ENCODE measurements at regions not wholly inside any gene's neighbourhood (a gene's known extent, or its start where the extent isn't known, plus 50 kb on each side); places are given as distances from the start of the nearest gene placed in this dataset.

DNA sequence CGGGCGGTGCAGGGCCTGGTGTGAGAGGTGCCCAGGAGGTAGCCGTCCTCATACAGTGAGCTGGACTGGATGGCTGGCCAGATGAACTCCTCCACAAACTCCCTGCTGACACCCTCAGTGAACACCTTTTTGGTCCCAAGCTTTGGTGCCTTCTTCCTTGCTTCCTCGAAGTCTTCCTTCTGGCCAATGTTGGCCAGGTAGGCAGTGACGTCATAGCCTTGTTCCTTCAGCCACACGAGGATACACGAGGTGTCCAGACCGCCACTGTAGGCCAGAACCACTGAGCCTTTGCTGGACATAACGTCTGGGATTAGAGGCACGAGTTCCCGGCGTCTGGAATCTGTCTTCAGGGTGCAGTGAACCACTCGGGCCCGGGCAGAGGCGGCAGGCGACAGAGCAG is 206.8 kb upstream of the SP4 start:
- ChIA-PET POLR2A (no interaction called here), CTCF (no interaction called here)
- Mint-ChIP-seq H3K4me1 (ENCODE audit: low read depth) (no peaks in the 10 kb centered on the region), H3K27me3 (peaks cover 5% of the 10 kb centered on the region), H3K36me3 (ENCODE audit: low read depth) (no peaks in the 10 kb centered on the region), H3K27ac (no peak overlapping the region), H3K9me3 (no peaks in the 10 kb centered on the region), H3K4me3 (no peak overlapping the region)
- Histone ChIP-seq H3K9me3 (ENCODE audit: control insufficient read depth in 1 of 2, insufficient read depth in 1 of 2, low read length in 2 of 2) (peaks cover 0 to 6% of the 10 kb centered on the region in 2 experiments), H3K4me3 (ENCODE audit: low read length) (no peak overlapping the region), H3K27me3 (ENCODE audit: control insufficient read depth in 1 of 2, insufficient read depth in 2 of 2, low read length in 2 of 2) (no peaks in the 10 kb centered on the region), H3K4me1 (ENCODE audit: insufficient read depth, low read length) (no peaks in the 10 kb centered on the region), H3K36me3 (ENCODE audit: insufficient read depth, low read length) (no peaks in the 10 kb centered on the region), H3K27ac (ENCODE audit: low read depth in 1 of 2, low read length in 2 of 2) (no peak overlapping the region)
- intact Hi-C loops (cut with DNase I, micrococcal nuclease): no loop called here
- ATAC-seq (ENCODE audit: poor library complexity) (no peak), DNase-seq (no peak)
- TF ChIP-seq CTCF (IDR thresholded peaks at IDR 0.05): no peak

DNA sequence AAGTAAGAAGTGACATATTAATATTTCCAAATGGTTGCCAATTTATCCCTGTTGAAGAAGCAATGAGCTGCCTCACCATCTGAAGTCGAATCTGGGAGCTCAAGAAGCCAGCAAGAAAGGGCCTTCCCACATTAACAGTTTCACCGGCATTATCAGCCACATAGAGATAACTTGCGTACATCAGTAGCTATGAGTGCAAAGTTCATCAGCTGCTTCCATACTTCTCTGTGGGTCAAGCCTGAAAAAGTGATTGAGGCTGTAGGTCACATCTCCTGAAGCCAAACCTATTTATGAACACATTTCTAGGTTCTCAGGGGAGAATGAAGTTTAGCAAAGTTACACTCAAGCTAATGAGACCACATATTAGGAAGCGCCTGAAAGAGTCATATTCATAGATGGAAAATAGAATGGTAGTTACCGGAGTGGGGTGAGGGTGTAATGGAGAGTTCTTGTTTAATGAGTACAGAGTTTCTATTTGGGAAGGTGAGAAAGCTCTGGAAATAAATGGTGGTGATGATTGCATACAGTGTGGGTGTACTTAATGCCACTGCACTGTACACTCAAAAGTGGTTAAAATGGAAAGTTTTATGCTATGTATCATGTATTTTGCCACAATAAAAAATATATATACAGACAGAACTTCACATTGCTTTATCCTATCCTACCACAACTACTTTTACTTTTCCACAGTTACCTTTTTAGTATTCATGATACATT is 189.3 kb upstream of the SP4 start:
- no peak for TF ChIP-seq CTCF (IDR thresholded peaks at IDR 0.05)
- peaks cover 49% of the 10 kb centered on the region for H3K27me3 Mint-ChIP-seq
- intact Hi-C loops (cut with DNase I, micrococcal nuclease): no loop called here
- Histone ChIP-seq H3K4me3 (ENCODE audit: low read length) (no peak overlapping the region), H3K36me3 (ENCODE audit: insufficient read depth, low read length) (no peaks in the 10 kb centered on the region), H3K27me3 (ENCODE audit: control insufficient read depth in 1 of 2, insufficient read depth in 2 of 2, low read length in 2 of 2) (peaks cover 0 to 9% of the 10 kb centered on the region in 2 experiments), H3K4me1 (ENCODE audit: insufficient read depth, low read length) (no peaks in the 10 kb centered on the region), H3K27ac (ENCODE audit: low read depth in 1 of 2, low read length in 2 of 2) (no peak overlapping the region), H3K9me3 (ENCODE audit: control insufficient read depth in 1 of 2, insufficient read depth in 1 of 2, low read length in 2 of 2) (no peaks in the 10 kb centered on the region)
- DNase-seq: no peak
- no peaks in the 10 kb centered on the region for H3K4me1 Mint-ChIP-seq (ENCODE audit: low read depth)
- CTCF ChIA-PET: no interaction called here
- no peak overlapping the region for H3K4me3 Mint-ChIP-seq
- H3K36me3 Mint-ChIP-seq (ENCODE audit: low read depth): no peaks in the 10 kb centered on the region
- POLR2A ChIA-PET: no interaction called here
- H3K9me3 Mint-ChIP-seq: no peaks in the 10 kb centered on the region
- no peak overlapping the region for H3K27ac Mint-ChIP-seq
- no peak for ATAC-seq (ENCODE audit: poor library complexity)

GRCh38 chr7:21243265-21243664 is 184.6 kb upstream of the SP4 start:
- POLR2A ChIA-PET: no interaction called here

More at GRCh38 chr7:21243265-21243664, 184.6 kb upstream of the SP4 start:
- DNase-seq (no peak), ATAC-seq (ENCODE audit: poor library complexity) (no peak)
- no peaks in the 10 kb centered on the region for H3K4me1 ChIP-seq (ENCODE audit: insufficient read depth, low read length)
- H3K9me3 ChIP-seq (ENCODE audit: control insufficient read depth in 1 of 2, insufficient read depth in 1 of 2, low read length in 2 of 2): no peaks in the 10 kb centered on the region
- H3K27ac ChIP-seq (ENCODE audit: low read depth in 1 of 2, low read length in 2 of 2): no peak overlapping the region
- H3K27me3 Mint-ChIP-seq: peaks cover 45% of the 10 kb centered on the region
- no peaks in the 10 kb centered on the region for H3K36me3 ChIP-seq (ENCODE audit: insufficient read depth, low read length)
- H3K27me3 ChIP-seq (ENCODE audit: control insufficient read depth in 1 of 2, insufficient read depth in 2 of 2, low read length in 2 of 2): peaks cover 0 to 16% of the 10 kb centered on the region in 2 experiments
- H3K9me3 Mint-ChIP-seq: no peaks in the 10 kb centered on the region
- no peak for TF ChIP-seq CTCF (IDR thresholded peaks at IDR 0.05)
- no peak overlapping the region for H3K27ac Mint-ChIP-seq
- no peak overlapping the region for H3K4me3 ChIP-seq (ENCODE audit: low read length)
- H3K36me3 Mint-ChIP-seq (ENCODE audit: low read depth): no peaks in the 10 kb centered on the region
- CTCF ChIA-PET: no interaction called here
- no peak overlapping the region for H3K4me3 Mint-ChIP-seq
- H3K4me1 Mint-ChIP-seq (ENCODE audit: low read depth): no peaks in the 10 kb centered on the region
- intact Hi-C loops (cut with DNase I, micrococcal nuclease): no loop called here
